ENCODE measurements at regions not wholly inside any gene's neighbourhood (a gene's known extent, or its start where the extent isn't known, plus 50 kb on each side); places are given as distances from the start of the nearest gene placed in this dataset.
"Not testable (repeated sequence)": the region's sequence is repeated elsewhere in the genome, so short reads cannot be mapped to it uniquely, and the experiment has no call there.

DNA sequence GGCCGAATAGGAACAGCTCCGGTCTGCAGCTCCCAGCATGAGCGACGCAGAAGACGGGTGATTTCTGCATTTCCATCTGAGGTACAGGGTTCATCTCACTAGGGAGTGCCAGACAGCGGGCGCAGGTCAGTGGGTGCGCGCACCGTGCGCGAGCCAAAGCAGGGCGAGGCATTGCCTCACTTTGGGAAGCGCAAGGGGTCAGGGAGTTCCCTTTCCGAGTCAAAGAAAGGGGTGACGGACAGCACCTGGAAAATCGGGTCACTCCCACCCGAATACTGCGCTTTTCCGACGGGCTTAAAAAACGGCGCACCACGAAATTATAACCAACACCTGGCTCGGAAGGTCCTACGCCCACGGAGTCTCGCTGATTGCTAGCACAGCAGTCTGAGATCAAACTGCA is 386.8 kb upstream of the SPHKAP start:
- FAIRE-seq, result not testable (repeated sequence)

GRCh38 chr2:228561816-228562215 is 380.3 kb upstream of the SPHKAP start:
- no peak for FAIRE-seq

DNA sequence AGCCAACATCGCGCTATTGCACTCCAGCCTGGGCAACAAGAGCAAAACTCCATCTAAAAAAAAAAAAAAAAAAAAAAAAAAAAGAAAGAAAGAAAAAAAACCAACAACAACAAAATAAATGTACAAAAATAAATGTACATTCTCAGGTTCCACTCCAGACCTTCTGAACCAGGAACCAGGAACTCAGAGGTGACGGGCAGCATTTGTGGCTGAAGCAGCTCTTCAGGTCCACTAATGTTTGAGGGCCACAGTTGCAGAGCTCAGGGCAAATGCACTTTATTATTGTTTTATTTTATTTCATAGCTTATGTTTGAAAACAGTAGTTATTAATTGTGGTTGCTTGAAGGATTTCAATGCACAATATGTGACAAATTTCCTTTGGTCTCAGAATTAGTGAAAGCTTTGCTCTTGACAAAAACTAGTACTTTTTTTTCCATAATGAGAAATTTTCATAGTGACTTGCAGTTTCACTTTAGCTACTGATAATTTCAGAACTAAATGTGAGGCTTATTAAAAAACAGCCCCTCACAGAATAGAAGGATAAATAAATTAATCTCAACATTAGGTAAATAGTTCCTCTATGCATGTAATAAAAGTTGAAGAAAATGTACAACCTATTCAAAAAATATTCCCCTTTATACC is 378.4 kb upstream of the SPHKAP start:
- no peak for FAIRE-seq

DNA sequence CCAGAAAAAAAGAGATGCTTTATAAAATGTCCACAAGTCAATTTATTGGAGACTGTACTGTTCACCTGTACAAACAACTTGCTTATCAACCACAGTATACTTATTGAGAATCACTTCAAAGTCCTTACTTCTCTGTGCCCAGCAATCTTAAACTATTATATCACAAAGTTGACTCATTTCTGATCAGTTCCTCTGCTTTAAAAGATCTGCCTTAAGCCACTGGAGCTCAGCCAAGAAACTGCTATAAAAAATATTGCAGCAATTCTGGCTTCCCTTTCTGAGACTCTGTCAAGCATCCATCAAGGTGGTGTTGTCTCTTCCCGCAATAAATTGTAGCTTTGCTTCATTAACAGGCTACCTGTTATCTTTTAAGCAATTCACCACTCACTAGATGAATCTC is 375.2 kb upstream of the SPHKAP start:
- FAIRE-seq, result no peak

DNA sequence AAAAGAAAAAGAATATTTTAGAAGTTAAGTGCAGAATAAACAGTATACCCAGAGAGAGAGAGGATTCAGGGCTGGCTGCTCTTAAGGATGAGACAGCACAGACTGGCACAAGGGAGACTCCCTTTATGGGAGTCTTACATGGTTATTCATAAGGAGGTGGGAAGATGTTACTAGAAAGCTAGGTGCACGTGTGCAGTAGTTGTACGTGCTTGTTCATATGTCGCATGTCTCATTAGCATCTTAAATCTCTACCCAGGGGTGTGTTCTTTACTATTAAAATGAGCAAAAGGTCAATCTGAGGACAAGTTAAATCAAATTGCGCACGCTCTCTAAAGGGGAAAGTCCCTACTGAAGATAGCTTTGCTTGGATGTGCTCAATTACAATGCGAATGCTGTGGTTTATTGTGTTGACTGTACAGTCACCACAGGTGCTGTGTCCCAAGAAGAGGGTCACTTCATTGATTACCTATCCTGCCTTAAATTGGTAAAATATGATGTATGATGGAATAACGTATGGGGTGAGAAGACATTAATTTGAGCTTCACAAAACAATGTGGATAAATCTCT is 368.0 kb upstream of the SPHKAP start:
- FAIRE-seq, result no peak

DNA sequence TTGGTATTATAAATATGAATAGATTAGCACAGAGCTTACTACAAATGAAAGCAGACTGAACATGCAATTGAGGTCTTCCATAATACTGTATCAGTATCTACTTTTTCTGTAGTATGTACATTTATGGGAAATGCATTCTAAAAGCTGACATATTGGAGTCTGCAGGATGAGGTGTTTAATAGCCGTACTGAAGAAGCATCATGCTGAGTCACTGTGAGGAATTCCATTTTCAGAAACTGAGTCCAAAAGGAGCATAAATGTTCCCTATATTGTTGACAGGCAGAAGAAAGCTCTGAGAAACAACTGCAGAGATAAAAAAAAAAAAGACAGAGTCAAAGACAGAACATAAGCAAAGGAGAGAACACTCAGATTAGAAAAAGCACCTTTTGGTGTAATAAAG is 366.7 kb upstream of the SPHKAP start:
- no peak for FAIRE-seq

DNA sequence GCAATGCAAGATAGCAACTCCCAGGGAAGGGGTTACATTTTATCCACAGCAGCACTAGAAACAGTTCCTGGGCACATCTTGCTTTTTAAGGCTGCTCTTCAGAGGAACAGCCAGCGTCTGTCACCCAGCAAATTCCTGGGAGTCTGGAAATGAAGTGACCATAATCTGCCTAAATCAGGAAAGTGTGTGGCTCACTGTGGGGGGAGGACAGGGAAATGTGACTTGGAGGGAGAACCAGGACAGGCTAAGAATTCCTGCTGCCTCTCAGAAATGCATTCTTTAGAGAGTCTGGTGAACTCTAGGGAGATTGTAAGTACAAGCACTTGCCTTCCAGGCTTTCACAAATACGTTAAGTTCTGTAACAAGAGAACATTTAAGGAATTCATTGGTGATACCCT is 364.3 kb upstream of the SPHKAP start:
- FAIRE-seq, result no peak

DNA sequence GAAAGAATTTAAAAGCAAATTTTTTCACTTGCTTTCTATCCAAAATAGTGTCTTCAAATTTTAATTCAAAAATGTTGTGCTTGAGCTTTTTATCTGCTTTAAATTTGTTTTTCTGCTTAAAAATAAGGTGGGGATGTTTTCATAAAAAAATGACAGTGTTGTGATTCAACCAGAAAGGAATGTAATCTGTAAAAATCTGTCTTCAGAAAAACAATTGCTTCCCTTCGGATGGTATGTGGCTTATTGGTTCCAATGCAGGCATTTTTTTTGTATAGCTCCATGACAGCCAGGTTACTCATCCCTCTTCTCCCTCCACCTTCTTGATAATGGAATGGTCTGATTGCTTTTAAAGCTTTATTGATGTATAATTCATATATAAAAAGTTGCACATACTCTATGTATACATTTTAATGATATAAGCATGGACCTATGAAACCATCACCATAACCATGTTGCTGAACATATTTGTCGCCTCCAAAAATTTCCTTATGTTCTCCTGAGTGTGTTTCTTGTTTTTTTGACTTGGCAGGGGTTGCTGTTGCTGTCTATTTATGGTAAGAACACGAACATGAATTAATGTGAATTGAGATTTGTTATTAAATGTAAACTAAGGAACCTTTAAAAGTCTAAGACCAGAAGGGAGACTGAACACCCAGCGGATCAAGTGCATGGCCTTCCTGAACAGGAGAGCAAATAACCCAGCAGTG is 363.7 kb upstream of the SPHKAP start:
- FAIRE-seq, result no peak

- no peak for FAIRE-seq
These were observed 361.6 kb upstream of the SPHKAP start for GRCh38 chr2:228543117-228543516.

DNA sequence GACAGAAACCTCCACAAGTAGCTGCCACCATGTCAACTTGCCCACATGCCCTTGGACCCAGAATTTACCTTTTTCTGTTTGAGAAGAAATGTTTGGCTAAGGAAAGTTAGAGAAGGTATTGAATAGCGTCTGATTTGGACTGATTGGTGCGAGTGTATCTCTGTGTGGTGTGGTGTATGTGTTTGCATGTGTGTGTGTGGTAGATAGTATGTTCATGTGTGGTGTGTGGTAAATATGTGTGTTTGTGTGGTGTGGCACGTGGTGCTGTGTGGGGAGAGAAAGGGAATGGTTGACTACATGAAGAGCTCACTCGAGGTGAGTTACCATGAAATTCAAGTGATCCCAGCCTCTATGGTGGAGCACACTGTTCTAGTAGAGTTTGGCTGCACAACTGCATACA is 360.8 kb upstream of the SPHKAP start:
- no peak for FAIRE-seq

GRCh38 chr2:228541789-228542188 is 360.3 kb upstream of the SPHKAP start:
- no peak for FAIRE-seq

DNA sequence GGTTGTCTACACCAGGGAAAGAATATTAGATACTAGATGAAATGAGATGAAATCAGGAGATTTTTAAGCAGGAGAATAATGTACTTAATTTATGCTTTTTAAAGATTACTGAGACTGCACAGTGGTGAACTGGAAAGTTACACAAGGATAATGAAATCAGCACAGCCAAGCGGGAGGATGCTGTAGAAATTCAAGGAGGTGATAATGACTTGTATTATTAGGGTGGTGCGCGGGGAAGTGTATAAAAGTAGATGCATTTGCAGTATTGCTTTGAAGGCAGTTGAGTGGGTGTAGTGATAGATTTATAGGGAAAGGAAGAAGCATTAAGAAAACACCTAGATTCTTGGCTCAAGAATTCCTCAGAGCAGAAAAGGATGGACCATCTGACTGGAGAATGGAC is 359.5 kb upstream of the SPHKAP start:
- no peak for FAIRE-seq

- FAIRE-seq, result peak; percentile 81
These were observed 353.9 kb upstream of the SPHKAP start for GRCh38 chr2:228535396-228535795.

GRCh38 chr2:228533156-228533555 is 351.7 kb upstream of the SPHKAP start:
- FAIRE-seq, result no peak

- no peak for FAIRE-seq
These were observed 350.7 kb upstream of the SPHKAP start for GRCh38 chr2:228532233-228532632.

- no peak for FAIRE-seq
These were observed 345.9 kb upstream of the SPHKAP start for GRCh38 chr2:228527197-228527881.

DNA sequence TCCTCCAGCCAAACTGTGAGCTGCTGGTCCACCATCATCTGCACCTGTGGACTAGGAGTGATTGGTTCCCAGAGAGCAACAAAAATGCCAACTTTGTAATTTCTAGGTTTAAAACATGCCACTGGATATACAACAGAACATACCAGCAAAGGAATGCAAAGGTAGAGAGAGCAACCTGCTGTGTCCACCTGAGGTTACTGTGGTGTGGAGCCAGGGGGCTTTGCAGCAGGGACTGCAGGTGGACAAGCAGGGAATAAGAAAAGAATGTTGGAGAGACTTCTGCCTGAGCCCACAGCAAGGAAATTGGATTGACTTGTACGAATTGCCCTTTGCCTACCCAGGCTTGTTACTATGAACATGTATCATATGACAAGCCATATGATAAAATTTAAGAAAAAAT is 345.2 kb upstream of the SPHKAP start:
- FAIRE-seq, result no peak

DNA sequence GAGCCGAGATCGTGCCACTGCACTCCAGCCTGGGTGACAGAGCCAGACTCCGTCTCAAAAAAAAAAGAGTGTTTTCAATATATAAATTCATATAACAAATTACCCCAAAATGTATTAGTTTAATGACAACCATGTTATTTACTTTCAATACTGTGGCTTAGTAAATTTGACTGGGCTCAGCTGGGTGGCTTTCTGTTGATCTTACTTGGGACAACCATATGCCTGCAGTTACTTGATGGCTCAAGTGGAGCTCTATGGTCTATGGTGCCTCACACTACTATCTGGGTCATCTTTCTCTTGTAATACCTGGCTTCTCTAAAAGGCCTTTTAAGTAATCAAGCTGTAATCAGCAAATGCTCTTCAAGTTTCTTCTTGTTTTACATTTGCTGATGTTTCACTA is 341.5 kb upstream of the SPHKAP start:
- FAIRE-seq, result no peak

- no peak for FAIRE-seq
These were observed 340.8 kb upstream of the SPHKAP start for GRCh38 chr2:228522276-228522675.

- no peak for FAIRE-seq
These were observed 338.1 kb upstream of the SPHKAP start for GRCh38 chr2:228519561-228519960.

DNA sequence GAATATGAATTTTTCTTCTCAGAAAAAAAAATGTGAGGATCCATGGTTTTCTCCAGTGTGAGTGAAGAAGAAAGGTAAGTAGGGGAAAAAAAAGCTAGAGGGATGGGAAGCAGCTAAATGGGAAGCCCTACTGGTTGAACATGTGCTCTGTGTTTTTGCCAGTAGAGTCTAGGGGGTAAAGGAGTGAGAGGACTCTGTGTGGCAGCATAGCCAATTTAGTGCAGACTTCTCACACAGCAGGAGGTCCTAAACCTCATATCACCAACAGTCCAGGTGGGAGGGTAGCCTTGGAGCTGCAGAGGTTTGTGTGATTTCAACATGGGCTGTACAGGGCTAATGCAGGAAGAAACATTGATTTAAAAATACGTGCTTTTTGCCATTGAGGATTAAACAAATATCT is 334.5 kb upstream of the SPHKAP start:
- no peak for FAIRE-seq

DNA sequence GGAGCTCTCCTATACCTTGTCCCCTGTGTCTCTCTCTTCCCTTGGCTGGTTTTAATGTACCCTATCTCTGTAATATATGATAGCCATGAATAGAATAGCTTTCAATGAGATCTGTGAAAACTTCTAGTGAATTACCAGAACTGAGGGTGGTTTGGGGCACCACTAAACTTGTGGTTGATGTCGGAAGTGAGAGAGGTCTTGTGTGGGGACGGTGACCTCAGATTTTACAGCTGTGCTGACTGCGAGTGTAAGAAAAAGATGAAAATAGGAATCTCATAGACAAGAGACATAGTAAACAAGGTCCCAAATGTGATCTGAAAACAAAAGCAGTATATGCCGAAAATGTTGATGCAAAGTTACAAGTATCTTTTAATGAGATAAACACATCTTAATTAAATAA is 332.0 kb upstream of the SPHKAP start:
- not testable (repeated sequence) for FAIRE-seq

DNA sequence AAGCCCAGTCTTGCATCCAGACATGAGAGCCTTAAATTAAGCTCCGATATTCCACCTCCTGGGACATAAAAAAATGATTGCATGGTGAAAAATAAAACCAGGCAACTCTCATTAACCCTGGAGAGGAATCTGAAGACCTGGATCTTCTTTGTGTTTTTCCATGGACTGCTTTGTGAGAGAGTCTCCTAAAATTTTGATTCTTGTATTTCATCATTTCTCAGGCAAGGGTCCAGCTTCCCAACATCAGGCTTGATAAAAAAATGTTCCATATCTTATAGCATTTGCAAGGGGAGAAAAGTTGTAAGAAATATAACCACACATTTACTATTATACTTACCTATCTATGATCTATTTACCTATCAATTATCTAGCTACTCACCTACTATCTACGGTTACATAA is 327.5 kb upstream of the SPHKAP start:
- FAIRE-seq, result no peak

DNA sequence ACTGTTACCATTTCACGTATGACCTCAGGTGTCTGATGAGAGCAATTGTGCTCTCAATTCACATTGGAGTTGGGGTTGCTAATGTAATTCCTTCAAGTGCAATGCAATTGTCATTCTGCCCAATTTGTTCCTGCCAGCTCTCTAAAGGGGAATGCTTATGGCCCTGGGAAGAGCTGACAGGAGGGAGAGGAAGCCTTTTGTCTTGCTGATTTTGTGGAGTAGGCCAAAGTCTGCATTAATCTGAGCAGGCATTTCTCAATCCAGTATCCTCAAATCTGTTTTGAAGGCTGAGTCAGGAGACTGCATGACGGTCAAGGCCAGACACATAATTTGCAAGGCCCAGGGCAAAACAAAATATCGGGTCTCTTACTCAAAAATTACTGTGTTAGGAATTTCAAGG is 326.4 kb upstream of the SPHKAP start:
- no peak for FAIRE-seq
